BE2C (cell line): ENCODE measurements at regions not wholly inside any gene's neighbourhood (a gene's known extent, or its start where the extent isn't known, plus 50 kb on each side); places are given as distances from the start of the nearest gene placed in this dataset.

ENCODE experiments used
- DNase-seq: peaks from one replicate; pipeline ENCODE4 v3.0.0-alpha.2; 2020
- H3K27me3 ChIP-seq: fragments of 250-450 bp; sonication (Bioruptor Pico); 2 replicates; pipeline ENCODE4 v1.5.1; 2020; ENCODE audit warnings: mild to moderate bottlenecking
- H3K36me3 ChIP-seq: fragments of 250-450 bp; sonication (Bioruptor Pico); 2 replicates; pipeline ENCODE4 v1.5.1; 2020; ENCODE audit warnings: mild to moderate bottlenecking
- H3K4me1 ChIP-seq: fragments of 250-450 bp; sonication (Bioruptor Pico); 2 replicates; pipeline ENCODE4 v1.5.1; 2020
- H3K4me3 ChIP-seq: 2 replicates; pipeline ENCODE4 v1.5.1; 2011; ENCODE audit warnings: low read depth, low read length
- H3K9me3 ChIP-seq: fragments of 250-450 bp; sonication (Bioruptor Pico); 2 replicates; pipeline ENCODE4 v1.5.1; 2020
- TF ChIP-seq, protein P1 (sequence below): IDR thresholded peaks from 2 replicates; pipeline ENCODE4 v1.5.1; 2012; ENCODE audit warnings: mild to moderate bottlenecking, low read depth, low read length

DNA sequence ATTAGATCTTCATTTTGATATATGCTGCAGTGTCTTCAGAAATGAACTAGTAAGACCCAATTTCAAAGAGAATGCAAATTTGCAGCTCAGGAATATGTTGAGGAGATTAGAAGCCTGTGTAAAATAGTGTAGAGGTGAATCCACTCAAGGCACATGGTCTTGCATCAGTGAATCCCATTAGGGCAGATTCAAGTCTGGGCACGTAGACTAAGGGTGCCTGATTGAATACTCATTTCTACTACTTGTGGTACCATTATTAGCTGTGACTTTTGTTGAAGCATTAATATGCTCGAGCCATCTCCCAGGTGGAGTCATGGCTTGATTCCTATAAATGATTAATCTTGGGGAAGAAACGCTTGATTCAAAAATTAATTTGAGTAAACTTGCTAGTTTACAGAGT is 129.4 kb downstream of the AKAP11 start:
- Histone ChIP-seq H3K4me1 (no peaks in the 10 kb centered on the region), H3K27me3 (peaks cover 11% of the 10 kb centered on the region; the same call in 1 of the 2 replicates), H3K9me3 (no peaks in the 10 kb centered on the region), H3K36me3 (no peaks in the 10 kb centered on the region), H3K4me3 (no peak overlapping the region)
- DNase-seq = no peak
- TF ChIP-seq, protein P1, sequence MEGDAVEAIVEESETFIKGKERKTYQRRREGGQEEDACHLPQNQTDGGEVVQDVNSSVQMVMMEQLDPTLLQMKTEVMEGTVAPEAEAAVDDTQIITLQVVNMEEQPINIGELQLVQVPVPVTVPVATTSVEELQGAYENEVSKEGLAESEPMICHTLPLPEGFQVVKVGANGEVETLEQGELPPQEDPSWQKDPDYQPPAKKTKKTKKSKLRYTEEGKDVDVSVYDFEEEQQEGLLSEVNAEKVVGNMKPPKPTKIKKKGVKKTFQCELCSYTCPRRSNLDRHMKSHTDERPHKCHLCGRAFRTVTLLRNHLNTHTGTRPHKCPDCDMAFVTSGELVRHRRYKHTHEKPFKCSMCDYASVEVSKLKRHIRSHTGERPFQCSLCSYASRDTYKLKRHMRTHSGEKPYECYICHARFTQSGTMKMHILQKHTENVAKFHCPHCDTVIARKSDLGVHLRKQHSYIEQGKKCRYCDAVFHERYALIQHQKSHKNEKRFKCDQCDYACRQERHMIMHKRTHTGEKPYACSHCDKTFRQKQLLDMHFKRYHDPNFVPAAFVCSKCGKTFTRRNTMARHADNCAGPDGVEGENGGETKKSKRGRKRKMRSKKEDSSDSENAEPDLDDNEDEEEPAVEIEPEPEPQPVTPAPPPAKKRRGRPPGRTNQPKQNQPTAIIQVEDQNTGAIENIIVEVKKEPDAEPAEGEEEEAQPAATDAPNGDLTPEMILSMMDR = no peak

DNA sequence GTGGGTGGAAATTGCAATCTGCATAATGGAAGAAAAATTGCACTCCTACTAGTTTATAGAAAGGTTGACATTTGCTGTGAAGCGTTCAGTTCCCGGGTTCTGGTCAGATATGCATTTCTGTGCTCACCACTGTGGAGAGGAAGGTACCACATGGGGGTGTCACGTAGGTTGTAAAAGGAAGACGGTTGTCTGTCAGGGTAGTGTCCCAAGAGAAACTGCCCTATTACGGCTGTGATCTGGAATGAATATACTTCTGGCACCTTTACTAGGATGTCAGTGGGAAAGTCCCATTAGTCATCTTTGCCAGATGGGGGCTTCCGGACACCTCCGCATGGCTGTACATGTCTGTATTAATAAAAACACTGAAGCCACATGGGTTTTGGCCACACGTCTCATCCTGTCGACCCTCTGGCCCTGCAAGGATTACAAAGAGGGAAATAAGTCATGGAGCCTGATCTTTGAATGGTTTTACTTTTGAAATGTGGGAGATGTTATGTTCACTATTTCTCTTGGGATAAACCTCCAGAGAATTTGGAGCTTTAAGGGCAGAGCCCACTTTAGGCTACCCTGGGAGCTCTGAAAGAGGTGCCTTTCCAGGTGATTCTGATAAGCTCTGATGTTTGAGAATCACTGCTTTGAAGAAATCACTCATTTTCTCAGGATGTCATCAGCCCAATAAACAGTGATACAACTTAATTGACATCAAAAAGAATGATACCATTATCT is 133.9 kb downstream of the AKAP11 start:
- Histone ChIP-seq H3K36me3 (no peaks in the 10 kb centered on the region), H3K27me3 (peaks cover 11% of the 10 kb centered on the region), H3K4me3 (no peak overlapping the region), H3K9me3 (no peaks in the 10 kb centered on the region), H3K4me1 (no peaks in the 10 kb centered on the region)
- DNase-seq = no peak
- TF ChIP-seq, protein P1 = no peak

DNA sequence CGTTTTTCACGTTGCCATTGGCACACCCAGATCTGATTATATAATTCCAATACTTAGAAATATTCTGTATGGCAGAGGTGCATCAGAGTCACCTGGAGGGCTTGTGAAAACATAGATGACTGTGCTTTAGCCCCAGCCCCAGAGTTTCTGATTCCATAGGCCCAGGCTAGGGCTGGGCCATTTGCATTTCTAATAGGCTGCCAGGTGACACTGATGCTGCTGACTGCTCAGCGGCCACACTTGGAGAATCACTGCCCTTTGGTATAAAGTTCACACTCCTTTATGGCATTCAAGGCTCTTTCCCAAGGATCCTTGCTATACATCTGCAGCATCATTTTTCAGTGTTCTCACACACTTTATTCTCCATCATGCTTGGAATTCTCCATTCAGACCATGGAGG is 137.1 kb downstream of the AKAP11 start:
- Histone ChIP-seq H3K27me3 (peaks cover 11% of the 10 kb centered on the region), H3K4me1 (no peaks in the 10 kb centered on the region), H3K4me3 (no peak overlapping the region), H3K36me3 (no peaks in the 10 kb centered on the region), H3K9me3 (no peaks in the 10 kb centered on the region)
- DNase-seq = no peak
- TF ChIP-seq, protein P1 = no peak

DNA sequence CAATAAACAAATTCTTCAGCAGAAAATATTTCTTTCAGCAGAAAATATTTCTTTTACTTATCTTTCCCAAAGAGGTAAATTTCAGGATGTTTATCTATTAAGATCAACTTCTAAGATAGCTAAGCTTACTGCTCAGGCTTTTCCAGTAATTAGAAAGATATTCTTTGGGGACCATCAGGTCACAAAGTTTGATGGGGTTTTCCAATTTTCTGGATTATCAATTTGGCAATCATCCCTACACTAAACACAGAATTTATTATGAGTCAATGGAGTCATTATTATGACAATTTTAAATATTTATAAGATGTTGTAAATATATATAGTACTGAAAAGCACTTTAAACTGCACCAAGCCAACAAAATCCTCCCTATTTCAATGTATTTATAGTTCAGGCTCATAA is 137.6 kb downstream of the AKAP11 start:
- no peak for DNase-seq
- Histone ChIP-seq H3K27me3 (peaks cover 11% of the 10 kb centered on the region), H3K9me3 (no peaks in the 10 kb centered on the region), H3K36me3 (no peaks in the 10 kb centered on the region), H3K4me3 (no peak overlapping the region), H3K4me1 (no peaks in the 10 kb centered on the region)
- TF ChIP-seq, protein P1 = no peak

DNA sequence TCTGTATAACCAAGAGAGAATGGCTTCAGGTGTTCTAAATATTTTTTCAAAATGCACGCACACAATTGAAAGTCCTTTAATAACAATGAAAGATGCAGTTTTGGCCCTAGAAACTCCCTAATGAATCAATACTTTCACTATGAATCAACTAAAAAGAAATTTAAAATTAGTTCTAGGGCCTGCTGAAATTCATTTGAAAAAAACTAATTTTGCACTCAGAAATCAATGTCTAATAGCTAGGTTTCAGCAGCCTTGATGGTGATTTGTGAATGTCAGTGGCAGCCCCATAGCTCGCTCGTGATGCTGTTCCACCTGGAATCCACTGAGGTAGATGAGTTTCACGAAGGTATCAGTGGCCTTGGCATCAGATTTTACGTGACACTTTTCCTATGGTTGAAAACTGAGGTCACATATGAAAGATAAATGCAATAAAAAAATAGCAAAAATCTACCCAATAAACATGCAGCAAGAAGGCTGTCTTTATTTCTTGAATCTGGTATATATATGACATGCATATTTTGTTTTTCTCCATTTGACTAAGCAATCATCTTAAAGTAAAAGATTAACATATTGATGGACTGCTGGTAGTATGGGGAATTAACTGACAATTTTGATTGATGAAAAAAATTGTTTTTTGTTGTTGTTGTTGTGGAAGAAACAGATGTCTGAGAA is 141.0 kb downstream of the AKAP11 start:
- Histone ChIP-seq H3K36me3 (no peaks in the 10 kb centered on the region), H3K4me3 (no peak overlapping the region), H3K27me3 (peaks cover 5% of the 10 kb centered on the region; the same call in 1 of the 2 replicates), H3K4me1 (no peaks in the 10 kb centered on the region), H3K9me3 (no peaks in the 10 kb centered on the region)
- DNase-seq = no peak
- TF ChIP-seq, protein P1 = no peak

DNA sequence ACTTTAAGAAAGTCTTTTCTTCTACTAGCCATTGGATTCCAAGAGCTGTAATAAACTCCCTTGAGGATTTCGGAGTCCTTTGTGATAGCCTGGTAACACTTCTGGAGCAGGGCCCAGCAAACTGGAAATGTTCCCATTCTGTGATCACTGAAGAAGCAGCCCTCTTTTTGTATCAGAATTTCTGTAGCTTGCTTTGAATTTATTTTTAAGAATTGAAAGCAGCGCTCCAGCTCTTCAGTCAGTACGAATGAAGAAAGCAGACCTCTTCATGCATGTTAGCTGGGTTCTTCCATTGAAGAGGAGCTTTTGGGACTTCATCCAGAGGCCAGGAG is 141.5 kb downstream of the AKAP11 start:
- peaks cover 5% of the 10 kb centered on the region; the same call in 1 of the 2 replicates for H3K27me3 ChIP-seq
- H3K4me1 ChIP-seq = no peaks in the 10 kb centered on the region
- TF ChIP-seq, protein P1 = no peak
- H3K4me3 ChIP-seq = no peak overlapping the region
- H3K9me3 ChIP-seq = no peaks in the 10 kb centered on the region
- H3K36me3 ChIP-seq = no peaks in the 10 kb centered on the region
- DNase-seq = no peak
